GM12864 (cell line): ENCODE measurements at regions not wholly inside any gene's neighbourhood (a gene's known extent, or its start where the extent isn't known, plus 50 kb on each side); places are given as distances from the start of the nearest gene placed in this dataset.

ENCODE experiments used
- DNase-seq: peaks from one replicate; pipeline ENCODE4 v3.0.0-alpha.2; 2011; ENCODE audit warnings: low read depth
- H3K4me3 ChIP-seq: 2 replicates; pipeline ENCODE4 v1.5.1; 2011; ENCODE audit warnings: mild to moderate bottlenecking, low read depth, low read length, control low read depth
- CTCF ChIP-seq: IDR thresholded peaks from 2 replicates; pipeline ENCODE4 v1.5.1; 2011; ENCODE audit warnings: low read depth, mild to moderate bottlenecking, moderate library complexity, low read length, control low read depth, inconsistent platforms; ENCODE audit errors: missing control alignments

GRCh38 chr2:120785228-120785966, 49.7 kb downstream of the GLI2 start:
- no peak for TF ChIP-seq CTCF
- H3K4me3 ChIP-seq: no peak overlapping the region
- DNase-seq: no peak

- no peak overlapping the region for H3K4me3 ChIP-seq
- no peak for DNase-seq
- no peak for TF ChIP-seq CTCF
These were observed 50.6 kb downstream of the GLI2 start for GRCh38 chr2:120786038-120786960.

DNA sequence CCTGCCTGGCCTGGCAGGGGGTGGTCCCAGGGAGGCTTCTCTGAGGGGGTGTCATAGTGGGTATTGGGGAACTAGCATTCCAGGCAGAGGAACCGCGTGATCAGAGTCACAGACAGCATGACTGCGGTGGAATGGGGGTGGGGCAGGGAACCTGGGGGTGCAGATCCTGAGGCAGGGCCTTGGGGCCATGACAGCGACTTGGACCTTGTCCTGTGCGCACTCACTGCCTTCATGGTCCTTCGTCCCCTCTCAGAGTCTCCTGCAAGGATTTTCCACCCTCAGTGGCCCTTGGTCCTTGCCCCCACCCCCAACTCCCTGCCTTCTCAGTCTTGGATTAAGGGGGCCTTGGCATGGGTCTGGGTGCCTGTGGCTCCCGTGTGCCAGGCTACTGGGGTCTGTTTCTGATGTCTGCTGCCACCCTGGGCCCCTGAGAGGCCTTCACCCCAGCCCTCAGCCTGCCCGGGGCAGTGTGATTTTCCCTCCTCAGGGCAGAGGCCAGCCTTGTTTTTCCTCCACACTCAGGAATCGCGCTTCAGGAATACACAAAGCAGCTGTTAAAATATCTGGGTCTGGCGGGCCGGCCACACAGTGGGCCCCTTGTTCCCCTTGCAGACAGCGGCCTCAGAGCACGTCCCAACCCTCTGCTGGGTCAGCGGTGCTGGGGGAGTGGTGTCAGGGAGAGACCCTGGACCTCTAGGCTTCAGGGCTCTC, 51.6 kb downstream of the GLI2 start:
- H3K4me3 ChIP-seq: no peak overlapping the region
- DNase-seq: no peak
- no peak for TF ChIP-seq CTCF

- no peak for DNase-seq
- H3K4me3 ChIP-seq: no peak overlapping the region
These were observed 52.4 kb downstream of the GLI2 start for GRCh38 chr2:120787822-120788700.

DNA sequence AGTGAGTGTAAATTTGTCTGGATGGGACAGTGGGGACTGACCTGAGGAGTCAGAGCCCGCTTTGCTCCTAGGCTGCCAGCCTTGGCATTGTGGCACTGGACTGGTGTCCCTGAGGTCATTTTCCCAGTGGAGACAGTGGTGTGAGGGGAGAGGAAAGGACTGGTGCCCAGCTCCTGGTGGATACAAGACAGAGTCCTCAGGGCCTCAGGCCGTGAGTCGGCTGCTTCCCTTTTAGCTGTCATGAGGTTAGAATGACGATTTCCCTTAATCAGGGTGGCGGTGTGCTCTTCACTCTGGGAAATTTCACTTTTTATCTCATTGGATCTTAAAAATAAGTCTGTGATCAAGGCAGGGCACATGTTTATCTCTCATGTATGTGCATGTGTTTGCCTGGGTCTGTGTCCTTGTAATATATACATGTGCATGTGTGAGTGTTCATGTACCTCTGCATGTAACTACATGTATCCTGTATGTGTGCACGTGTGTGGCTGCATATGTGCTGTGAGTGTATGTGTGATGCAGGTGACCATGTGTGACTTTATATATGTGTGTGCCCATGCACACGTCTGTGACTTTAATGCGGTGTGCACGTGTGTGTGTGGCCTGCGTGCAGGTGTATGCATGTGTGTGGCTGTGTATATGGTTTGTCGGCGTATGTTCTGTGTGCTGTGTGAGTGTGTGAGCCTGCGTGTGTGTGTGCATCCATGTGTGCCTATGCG, 55.7 kb downstream of the GLI2 start:
- no peak overlapping the region for H3K4me3 ChIP-seq
- no peak for DNase-seq
- TF ChIP-seq CTCF: no peak

More at GRCh38 chr2:120787822-120788700, 52.4 kb downstream of the GLI2 start:
- TF ChIP-seq CTCF: no peak

GRCh38 chr2:120791962-120792297, 56.3 kb downstream of the GLI2 start:
- TF ChIP-seq CTCF: no peak
- H3K4me3 ChIP-seq: no peak overlapping the region
- DNase-seq: no peak
